ENCODE measurements at regions not wholly inside any gene's neighbourhood (a gene's known extent, or its start where the extent isn't known, plus 50 kb on each side); places are given as distances from the start of the nearest gene placed in this dataset.
A peak's percentile ranks its signal among the peaks of the same experiment; 100 is the strongest.

DNA sequence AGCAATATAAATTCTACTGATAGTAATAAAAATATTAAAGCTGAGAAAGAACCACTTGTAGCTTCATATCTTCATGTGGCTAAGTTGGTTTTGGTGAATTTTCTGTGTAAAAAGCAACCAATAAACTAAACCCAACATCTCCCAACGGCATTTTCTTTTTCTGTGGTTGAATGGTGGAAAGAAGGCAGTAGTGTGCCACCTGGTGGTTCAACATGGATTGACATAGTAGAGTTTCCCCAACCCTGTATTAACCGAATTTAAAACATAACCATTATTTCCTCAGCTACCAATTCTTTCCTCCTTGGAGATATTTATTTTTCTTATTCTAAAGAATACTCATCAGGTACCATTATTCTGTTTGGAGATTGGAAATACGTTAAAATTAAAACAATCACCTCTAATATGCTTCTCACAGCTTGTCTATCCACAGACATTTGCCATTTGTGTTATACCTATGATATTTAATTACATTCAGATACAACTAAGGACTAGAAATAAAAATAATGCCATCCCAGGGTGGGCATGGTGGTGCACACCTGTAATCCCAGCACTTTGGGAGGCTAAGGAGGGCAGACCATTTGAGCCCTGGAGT, 117.1 kb upstream of the EEF1E1 start:
- Histone ChIP-seq H3K79me2 (ENCODE audit: insufficient read depth, low read length) (no peaks in the 10 kb centered on the region), H3K27me3 (ENCODE audit: insufficient read depth, low read length, poor library complexity, severe bottlenecking) (no peaks in the 10 kb centered on the region), H3K9me2 (replicated peaks; ENCODE audit: low read depth, low read length) (no peaks in the 10 kb centered on the region), H2AFZ (ENCODE audit: low read length) (peak overlapping the region; percentile 74; the same call in 1 of the 2 replicates), H3K4me3 (ENCODE audit: low read length, poor library complexity, severe bottlenecking) (no peak overlapping the region), H3K4me1 (ENCODE audit: insufficient read depth, low read length, poor library complexity, severe bottlenecking) (peaks cover 6% of the 10 kb centered on the region), H3K36me3 (ENCODE audit: insufficient read depth, low read length) (no peaks in the 10 kb centered on the region), H4K20me1 (ENCODE audit: insufficient read depth, low read length, poor library complexity, severe bottlenecking) (no peaks in the 10 kb centered on the region), H3K4me2 (ENCODE audit: low read depth, low read length, poor library complexity, severe bottlenecking) (peak overlapping the region; percentile 45), H3K9me3 (ENCODE audit: insufficient read depth, low read depth, low read length) (no peaks in the 10 kb centered on the region), H3F3A (ENCODE audit: low read depth) (no peaks in the 10 kb centered on the region), H3K9ac (ENCODE audit: low read depth, low read length, poor library complexity, severe bottlenecking) (no peak overlapping the region)
- no peak for TF ChIP-seq EZH2phosphoT487 (IDR thresholded peaks at IDR 0.05; ENCODE audit: borderline replicate concordance)
- TF ChIP-seq, protein P1, sequence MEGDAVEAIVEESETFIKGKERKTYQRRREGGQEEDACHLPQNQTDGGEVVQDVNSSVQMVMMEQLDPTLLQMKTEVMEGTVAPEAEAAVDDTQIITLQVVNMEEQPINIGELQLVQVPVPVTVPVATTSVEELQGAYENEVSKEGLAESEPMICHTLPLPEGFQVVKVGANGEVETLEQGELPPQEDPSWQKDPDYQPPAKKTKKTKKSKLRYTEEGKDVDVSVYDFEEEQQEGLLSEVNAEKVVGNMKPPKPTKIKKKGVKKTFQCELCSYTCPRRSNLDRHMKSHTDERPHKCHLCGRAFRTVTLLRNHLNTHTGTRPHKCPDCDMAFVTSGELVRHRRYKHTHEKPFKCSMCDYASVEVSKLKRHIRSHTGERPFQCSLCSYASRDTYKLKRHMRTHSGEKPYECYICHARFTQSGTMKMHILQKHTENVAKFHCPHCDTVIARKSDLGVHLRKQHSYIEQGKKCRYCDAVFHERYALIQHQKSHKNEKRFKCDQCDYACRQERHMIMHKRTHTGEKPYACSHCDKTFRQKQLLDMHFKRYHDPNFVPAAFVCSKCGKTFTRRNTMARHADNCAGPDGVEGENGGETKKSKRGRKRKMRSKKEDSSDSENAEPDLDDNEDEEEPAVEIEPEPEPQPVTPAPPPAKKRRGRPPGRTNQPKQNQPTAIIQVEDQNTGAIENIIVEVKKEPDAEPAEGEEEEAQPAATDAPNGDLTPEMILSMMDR (conservative IDR thresholded peaks at IDR 0.05; ENCODE audit: low read length): peak; percentile 81

DNA sequence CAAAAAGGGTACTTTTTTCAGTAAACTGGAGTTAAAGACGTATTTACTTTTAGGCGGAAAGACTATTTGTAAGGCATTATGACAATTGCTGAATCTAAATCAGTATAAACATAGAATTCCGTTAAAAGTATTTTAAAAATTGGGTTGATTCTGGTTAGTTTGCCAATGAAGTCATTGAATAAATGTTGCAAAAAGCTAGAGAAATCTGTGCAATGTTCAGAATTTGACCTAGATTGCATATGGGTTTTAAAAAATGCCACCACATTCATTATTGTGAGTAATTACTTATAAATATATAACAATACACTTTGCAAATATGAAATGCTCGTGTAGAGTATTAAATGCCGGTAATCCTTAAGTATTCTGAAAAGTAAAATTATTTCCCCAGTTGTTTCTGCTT, 116.5 kb upstream of the EEF1E1 start:
- peaks cover 6% of the 10 kb centered on the region for H3K4me1 ChIP-seq (ENCODE audit: insufficient read depth, low read length, poor library complexity, severe bottlenecking)
- no peaks in the 10 kb centered on the region for H3K9me3 ChIP-seq (ENCODE audit: insufficient read depth, low read depth, low read length)
- no peak overlapping the region for H3K4me3 ChIP-seq (ENCODE audit: low read length, poor library complexity, severe bottlenecking)
- H3K9ac ChIP-seq (ENCODE audit: low read depth, low read length, poor library complexity, severe bottlenecking): no peak overlapping the region
- TF ChIP-seq, protein P1 (conservative IDR thresholded peaks at IDR 0.05; ENCODE audit: low read length): no peak
- no peak for TF ChIP-seq EZH2phosphoT487 (IDR thresholded peaks at IDR 0.05; ENCODE audit: borderline replicate concordance)
- no peaks in the 10 kb centered on the region for H3K79me2 ChIP-seq (ENCODE audit: insufficient read depth, low read length)
- no peaks in the 10 kb centered on the region for H3F3A ChIP-seq (ENCODE audit: low read depth)
- H3K36me3 ChIP-seq (ENCODE audit: insufficient read depth, low read length): no peaks in the 10 kb centered on the region
- H3K9me2 ChIP-seq (replicated peaks; ENCODE audit: low read depth, low read length): no peaks in the 10 kb centered on the region
- H3K4me2 ChIP-seq (ENCODE audit: low read depth, low read length, poor library complexity, severe bottlenecking): peak overlapping the region; percentile 45
- H4K20me1 ChIP-seq (ENCODE audit: insufficient read depth, low read length, poor library complexity, severe bottlenecking): no peaks in the 10 kb centered on the region
- H3K27me3 ChIP-seq (ENCODE audit: insufficient read depth, low read length, poor library complexity, severe bottlenecking): no peaks in the 10 kb centered on the region
- H2AFZ ChIP-seq (ENCODE audit: low read length): peak overlapping the region; percentile 74

DNA sequence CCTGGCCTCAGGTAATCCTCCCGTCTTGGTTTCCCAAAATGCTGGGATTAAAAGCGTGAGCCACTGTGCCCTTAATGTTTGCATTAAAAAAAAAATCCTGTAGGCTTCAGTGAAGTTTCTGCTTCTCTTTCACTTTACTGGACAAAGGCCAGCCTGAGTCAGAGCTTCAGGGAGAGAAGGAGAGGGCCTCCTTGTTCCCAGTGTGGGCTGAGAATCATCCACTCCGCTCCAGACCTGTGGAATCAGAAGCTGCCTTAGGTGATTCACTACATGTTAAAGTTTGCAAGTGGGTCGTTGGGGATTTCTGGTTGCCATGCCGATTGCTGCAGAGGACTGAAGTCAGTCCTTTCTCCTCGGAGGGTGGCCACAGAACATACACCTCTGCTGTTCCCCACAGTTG, 113.3 kb upstream of the EEF1E1 start:
- H3K4me2 ChIP-seq (ENCODE audit: low read depth, low read length, poor library complexity, severe bottlenecking): no peak overlapping the region

More for the DNA sequence above, 113.3 kb upstream of the EEF1E1 start:
- Histone ChIP-seq H3K4me1 (ENCODE audit: insufficient read depth, low read length, poor library complexity, severe bottlenecking) (peaks cover 6% of the 10 kb centered on the region), H3K4me3 (ENCODE audit: low read length, poor library complexity, severe bottlenecking) (no peak overlapping the region), H3K79me2 (ENCODE audit: insufficient read depth, low read length) (no peaks in the 10 kb centered on the region), H2AFZ (ENCODE audit: low read length) (no peak overlapping the region), H3F3A (ENCODE audit: low read depth) (no peaks in the 10 kb centered on the region), H3K9me3 (ENCODE audit: insufficient read depth, low read depth, low read length) (no peaks in the 10 kb centered on the region), H3K9ac (ENCODE audit: low read depth, low read length, poor library complexity, severe bottlenecking) (no peak overlapping the region), H3K36me3 (ENCODE audit: insufficient read depth, low read length) (no peaks in the 10 kb centered on the region), H3K27me3 (ENCODE audit: insufficient read depth, low read length, poor library complexity, severe bottlenecking) (no peaks in the 10 kb centered on the region), H4K20me1 (ENCODE audit: insufficient read depth, low read length, poor library complexity, severe bottlenecking) (no peaks in the 10 kb centered on the region), H3K9me2 (replicated peaks; ENCODE audit: low read depth, low read length) (no peaks in the 10 kb centered on the region)
- no peak for TF ChIP-seq EZH2phosphoT487 (IDR thresholded peaks at IDR 0.05; ENCODE audit: borderline replicate concordance)
- TF ChIP-seq, protein P1 (conservative IDR thresholded peaks at IDR 0.05; ENCODE audit: low read length): no peak
